ENCODE measurements at regions not wholly inside any gene's neighbourhood (a gene's known extent, or its start where the extent isn't known, plus 50 kb on each side); places are given as distances from the start of the nearest gene placed in this dataset.

DNA sequence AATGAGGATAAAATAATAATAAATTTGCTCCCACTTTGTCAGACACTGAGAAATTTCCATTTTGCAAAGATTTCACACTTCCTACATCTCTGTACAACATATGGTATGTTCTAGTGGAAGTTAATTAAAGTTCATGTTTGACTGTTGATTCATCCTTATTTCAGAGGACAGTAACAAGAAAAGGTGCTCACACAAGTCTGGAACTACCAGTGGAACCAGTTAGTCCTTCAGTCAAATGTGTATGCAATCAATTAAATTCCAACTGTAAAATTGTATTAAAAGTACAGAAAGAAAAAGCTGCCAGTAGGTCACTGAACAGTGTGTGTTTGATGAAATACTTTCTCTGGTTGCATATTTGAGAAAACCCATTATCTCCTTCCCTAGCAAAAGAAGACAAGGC lies 496.0 kb upstream of the PKN2 start:
- no peak for DNase-seq

DNA sequence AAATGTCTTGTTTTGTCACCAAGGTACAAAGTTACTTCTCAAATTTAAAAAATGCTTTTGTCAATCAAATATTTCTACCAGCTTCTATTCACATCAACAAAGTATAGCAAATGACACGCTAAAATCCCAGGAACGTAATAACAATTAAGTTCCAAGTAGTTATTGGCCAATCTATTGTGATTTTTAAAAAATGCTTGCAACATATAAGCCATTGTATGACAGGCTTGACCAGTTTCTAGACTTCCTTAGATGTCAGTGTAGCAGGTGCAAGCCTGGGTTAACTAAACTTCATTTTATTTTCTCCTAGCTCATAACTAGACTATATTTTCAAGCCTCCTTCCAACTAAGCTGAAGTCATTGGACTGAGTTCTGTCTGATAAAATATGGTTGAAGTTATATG lies 494.5 kb upstream of the PKN2 start:
- DNase-seq = no peak

DNA sequence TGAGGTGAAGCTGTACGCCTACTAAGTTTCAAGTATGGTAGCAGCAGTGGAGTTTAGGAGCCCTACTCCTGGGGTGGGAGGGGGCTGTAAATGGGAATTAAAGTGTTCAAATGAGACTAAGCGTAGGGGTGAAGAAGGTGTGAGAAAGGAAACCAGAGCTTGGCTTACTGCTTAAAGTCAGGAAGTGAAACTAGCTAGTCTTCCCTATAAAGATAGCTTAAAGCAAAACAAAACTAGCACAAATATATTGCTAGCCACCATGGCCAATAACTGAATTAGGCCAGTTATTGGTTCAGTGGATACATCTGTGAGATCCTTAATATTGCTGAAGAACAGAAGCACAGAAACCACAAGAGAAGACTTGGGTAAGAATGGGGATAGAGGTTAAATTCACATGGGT lies 492.2 kb upstream of the PKN2 start:
- no peak for DNase-seq

DNA sequence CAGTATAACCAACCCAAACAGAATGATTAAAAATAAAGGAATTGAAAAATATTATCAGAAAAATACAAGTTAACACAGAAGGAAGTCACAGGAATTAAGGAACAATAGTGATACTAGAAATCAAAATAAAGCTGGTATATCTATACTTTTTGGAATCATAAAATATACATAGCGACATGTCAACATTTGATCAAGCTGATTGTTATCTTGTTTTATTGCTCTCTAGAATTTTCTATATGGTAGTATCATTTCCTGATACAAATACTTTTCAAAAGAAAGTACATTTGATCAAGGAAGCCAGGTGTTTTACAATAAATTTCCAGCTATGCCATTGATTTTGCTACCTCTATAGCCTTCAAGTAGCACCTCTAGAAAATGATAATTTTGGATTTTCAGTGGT lies 489.5 kb upstream of the PKN2 start:
- no peak for DNase-seq

DNA sequence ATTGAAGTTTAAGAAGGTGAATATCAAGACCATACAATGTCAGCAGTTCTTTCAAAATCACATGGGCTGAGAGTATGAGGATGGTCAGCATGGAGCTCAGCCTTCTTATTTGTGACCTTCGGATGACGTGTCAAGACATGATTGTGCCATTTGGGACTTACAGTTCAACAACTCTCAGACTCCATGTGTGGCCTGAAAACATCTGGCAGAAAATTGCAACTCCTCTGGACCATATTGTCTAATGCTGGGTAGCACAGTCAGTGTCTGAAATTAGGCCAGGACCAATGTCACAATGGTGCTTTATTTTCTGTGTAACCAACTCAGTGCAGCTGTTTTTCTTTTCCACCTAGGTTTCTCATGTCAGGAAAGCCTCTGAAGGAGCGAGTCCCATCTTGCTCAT lies 483.5 kb upstream of the PKN2 start:
- no peak for DNase-seq

DNA sequence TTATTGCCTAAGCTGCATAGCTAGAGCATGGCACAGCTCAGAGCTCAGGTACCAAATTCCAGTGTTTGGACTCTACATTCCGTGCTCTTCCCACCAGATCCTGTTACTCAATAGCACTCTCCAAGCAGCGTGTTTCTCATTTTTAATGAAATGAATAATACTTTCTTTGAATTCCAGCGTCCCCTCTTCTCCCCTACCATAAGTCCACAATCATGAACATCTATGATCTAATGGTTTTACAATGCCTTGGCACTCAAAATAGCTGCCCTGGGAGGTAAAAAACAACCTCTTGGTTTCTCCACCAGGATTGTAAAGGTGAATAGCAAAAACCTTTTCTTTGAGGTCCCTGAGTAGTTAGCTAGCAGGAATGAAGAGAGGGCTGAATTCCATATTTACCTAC lies 480.0 kb upstream of the PKN2 start:
- DNase-seq = no peak

DNA sequence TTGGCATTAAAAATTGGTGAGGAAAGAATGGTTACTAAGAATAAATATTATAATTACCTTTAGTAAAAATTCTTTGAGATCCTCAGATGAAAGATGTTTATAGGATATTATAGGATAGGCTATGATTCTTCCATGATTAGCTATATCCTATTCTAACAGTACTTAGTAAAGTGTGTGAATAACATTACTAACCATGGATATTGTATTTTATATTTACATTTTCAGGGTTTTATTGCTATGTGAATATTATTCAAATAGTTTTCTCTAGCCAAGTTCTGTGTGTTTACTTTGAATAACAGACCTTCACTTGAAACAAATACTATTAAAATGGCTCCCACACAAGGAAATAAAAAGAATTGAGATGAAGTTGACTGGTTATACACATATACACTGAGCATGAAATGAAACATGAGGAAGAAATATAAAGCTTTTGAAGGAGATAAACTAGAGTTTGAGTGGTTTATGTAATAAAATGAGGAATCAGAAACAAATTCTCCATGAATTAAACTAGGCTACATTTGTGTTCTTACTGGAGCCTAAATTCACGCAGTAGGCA lies 479.4 kb upstream of the PKN2 start:
- DNase-seq = no peak

DNA sequence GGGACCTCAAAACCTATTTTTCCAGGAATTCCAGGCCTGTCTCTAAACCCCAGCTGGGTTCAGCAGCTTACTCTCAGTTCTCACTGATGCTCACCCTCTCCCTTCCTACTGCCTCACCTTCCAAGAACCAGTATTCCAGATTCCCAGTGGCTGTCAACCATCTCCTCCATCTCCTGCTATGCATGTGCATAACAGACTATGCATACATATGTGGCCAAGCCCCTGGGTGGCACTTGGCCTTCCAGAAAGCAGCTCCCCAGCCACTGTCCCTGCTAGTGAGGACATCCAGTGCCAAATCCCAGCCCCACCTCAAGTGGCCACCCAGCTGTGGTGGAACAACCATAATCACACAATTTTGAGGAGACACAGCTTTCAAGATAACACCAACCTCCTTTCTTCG lies 475.7 kb upstream of the PKN2 start:
- no peak for DNase-seq

DNA sequence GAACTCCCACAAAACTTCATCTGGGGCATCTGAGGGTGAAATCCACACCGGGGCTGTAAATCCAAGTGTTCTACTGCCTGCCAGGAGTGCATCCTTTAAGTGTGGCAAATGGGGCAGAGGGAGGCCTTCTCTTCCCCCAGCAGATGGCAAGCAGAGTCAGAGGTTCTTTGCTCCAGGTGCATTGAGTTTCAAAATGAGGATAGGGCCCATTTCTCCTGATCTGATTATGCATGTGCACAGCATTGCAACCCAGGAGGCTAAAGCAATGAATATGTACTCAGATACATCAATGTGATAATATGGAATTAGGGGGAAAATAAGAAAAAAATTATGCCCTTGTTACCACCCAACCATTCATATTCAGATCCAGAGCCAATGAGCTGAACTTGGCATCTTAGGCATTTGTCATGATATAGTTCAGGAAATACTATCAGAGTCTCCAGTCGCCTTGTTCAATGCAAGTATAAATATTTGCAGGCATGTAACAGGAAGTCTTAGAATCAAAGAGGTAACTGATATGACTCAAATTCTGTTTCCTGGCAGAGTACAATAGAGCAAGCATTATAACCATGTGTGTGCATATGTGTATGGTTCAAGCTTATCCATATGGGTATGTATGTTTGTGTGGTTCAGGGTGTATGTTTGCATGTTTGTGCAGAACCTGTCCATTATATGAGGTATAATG lies 473.8 kb upstream of the PKN2 start:
- DNase-seq = no peak

DNA sequence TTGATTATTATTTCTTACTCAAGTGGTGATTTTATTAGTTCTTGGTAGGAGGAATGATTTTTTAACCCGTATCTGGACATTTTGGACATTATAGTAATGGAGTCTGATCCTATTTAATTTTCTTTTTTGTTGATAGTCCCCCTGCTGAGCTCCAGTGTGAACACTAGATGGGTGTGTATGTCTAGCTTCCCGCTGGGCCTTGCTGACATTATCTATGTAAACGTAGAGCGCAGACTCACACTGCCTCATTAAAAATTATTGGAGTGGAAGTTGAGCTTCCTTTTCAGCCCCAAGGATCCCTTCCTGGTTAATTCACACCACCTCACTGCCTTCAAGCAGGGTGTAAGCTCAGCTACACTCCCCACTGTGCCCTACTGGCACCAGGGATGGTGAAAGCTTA lies 467.6 kb upstream of the PKN2 start:
- no peak for DNase-seq

DNA sequence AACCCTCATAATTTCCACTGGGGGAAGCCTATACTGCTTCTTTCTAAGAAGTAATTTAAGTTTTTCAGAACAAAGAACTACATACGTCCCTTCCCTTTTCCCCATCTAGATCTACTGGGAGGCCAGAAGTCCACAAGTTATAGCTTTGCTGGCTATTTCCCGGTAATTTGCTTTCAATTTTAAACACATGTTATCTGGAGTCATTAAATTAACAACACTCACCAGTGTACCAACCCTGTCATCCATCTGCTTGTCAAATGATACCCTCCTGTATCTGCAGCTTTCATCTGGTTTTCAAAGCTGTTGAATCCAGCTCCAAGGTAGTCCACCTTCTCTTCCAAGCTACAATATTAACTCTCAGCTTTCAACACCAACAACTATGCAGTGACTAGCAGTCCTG lies 466.7 kb upstream of the PKN2 start:
- no peak for DNase-seq

DNA sequence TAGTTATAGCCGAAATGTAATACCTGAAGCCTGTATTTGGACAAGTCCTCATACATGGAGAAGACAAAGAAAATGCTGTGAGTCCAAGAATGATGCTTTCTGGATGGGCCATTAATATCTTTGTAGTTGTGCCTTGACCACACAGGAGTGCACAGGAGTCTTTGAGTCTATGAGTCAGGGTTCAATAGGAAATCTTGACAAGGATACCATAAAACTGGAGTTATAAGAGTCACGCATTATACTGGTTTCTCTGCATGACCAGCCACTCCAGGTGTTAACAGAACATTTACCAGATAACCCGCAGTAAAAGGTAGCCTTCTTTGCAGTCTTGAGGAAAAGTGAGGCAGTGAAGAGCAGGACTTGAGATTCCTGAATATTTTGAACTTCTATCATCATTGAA lies 464.6 kb upstream of the PKN2 start:
- no peak for DNase-seq

DNA sequence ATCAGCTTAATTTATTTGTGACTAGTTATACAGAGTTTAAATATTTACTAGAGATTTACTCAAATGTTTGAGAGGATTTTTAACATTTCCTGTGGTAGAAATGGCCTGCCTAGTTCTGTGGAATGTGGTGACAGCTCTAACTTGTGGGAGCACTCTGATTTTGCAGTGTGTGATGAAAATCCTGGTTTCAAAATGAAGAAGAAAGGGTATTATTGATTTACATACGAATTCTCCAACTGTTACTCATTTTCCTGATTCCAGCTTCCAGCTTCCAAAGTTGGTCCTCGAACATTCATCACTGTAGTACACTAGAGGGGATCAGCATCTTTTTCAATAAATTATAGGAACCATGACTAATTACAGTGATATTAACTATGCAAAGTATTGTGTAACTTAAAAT lies 462.7 kb upstream of the PKN2 start:
- no peak for DNase-seq

DNA sequence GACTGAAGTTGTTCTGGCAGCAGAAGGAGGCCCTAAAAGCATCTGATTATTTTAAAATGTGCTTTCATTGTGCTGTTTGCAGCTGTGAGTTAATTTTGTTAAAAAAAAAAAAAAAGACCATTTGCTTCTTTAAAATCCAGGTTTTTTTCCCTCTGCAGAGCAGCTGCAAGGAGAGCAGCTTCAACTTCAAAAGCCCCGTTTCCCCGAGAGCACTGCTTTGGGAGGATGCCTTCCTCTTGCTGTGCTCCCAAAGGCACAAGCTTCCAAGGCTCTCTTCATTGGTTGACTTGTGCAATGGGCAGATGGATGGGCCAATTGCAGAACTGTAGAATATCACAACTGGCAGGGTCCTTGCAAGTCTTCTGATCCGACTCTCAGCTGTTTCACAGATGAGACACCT lies 459.2 kb upstream of the PKN2 start:
- no peak for DNase-seq

DNA sequence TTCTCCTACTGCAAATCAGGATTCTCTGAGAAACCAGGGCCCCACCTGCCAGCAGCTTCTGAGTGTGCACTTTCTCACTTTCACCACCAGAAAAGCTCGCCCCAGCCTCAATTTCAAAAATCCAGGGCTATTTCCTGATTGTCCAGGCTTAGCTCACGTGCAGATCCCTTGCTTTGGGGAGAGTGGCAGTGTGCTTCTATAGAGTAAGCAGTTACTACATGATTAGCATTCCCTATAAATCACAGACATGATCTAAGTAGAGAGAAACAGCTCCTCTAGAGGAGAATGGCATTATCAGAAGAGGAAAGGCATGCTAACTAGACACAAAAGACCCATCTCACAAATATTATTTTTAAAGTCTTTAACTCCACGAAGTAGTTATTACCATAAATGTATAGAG lies 456.0 kb upstream of the PKN2 start:
- no peak for DNase-seq

DNA sequence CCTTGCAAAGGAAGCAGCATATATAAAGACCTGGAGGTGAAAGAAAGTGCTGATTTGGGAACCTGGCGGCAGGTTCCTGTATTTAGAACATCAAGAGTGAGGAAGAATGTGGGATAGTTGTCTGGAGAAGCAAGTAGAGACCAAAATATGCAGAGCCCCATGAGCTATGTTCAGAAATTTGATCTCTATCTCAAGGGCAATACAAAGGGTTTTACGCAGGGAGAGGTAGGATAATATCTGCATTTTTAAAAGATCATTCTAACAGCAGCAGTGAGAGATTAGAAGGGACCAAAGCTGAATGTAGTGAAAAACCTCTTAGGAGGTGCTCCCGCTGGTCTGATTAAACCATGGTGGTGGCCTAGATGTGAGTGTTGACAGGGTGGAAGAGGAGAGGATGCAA lies 453.9 kb upstream of the PKN2 start:
- no peak for DNase-seq

DNA sequence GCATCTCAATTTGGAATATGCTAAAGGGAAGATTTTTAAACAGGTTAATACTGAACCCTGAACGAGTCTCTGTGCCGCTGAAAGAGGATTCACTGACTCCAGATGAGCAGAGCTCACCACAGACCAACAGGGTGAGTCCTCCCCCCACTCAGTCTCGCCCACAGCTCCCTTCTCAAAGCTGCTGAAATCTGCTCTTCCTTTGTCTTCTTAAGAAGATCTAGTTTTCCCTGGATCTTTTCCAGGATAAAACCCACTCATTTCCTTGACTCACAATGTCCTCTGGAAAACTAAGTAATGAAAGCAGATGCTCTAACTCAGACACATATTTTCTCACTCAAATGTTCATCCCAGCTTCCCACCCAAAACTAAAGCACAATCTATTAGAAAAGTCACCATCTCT lies 447.0 kb upstream of the PKN2 start:
- DNase-seq = no peak

DNA sequence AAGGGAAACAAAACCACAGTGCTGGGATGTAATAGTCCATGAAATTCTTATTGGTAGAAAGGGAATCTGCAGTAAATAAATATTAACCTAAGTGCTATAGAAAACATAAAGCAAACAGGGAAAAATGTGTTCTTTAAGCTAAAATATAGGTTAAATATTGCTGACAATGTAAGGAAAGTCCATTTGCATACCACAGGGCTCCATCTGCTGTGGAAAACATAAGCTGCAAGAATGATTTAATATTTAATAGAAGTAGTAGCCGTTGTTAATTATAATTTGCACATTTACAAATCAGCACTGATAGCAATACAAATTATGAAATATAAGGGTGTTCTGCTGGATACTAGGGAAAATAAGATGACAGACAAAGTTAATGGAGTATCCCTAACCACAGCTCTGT lies 444.9 kb upstream of the PKN2 start:
- DNase-seq = no peak

DNA sequence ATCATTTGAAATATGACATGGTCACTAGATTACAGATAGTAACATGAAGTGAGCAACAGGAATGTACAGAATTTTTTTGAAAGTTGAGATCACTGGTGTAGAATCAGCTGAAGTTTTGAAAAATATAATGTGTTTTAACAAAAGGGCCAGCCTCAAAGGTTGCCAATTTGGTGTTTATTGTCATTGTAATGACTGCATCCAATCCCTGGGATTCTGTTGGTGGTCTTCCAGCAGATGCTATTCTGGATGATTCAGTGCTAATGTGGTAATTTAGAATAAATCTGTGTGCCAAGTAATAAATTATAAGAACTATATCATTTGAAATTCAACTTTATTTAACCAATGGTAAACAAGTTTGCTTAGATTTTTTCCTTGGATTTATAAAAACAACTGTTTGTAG lies 436.4 kb upstream of the PKN2 start:
- DNase-seq = no peak

DNA sequence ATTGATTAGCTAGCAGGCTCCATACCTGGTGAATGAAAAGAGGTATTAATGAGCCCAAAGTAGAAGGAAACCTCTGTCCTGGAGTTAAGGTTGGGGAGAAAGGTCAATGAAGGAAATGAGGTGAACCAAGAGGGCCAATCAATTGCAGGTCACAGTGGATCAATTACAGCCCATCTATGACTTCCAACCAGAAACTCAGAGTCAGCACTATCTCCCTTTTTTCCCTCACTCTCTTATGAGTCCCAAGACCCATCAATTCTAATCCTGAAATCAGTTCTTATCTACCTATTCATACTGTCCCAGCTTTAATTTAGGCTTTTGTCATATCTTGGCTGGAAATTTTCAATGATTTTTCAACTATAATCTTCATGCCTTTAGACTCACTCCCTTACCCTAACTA lies 433.2 kb upstream of the PKN2 start:
- DNase-seq = no peak

DNA sequence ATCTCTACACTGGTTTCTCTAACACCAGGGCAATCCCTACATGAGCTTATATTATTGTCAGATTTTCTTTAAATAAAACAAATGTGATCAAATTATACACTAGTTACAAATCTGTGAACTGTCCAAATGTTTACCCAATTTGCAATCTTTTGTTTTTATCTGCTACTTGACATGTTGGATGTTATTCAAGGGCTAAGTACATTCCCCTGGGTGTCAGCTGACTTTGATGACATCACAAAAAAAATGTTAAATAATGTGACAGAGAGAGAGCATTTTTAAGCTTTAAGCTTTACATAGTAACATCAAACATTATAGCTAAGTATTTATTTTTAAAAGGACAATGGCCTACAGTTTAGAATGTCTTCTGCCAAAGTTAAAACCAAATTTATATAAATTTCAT lies 431.3 kb upstream of the PKN2 start:
- DNase-seq = no peak

DNA sequence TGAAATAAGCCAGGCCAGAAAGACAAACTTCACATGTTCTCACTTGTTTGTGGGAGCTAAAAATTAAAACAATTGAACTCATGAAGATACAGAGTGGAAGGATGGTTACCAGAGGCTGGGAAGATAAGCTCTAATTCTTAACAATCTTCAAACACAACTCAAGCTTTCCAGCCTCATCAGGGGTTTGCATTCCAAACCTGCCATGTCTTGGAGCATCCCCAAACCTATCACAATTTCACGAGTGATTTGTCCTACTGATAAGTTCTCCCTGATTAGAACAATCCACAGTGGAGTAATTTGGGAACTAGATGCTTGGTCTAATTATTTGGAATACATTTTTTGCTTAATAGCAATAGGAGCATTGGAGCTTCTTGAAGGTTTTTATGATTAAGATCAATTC lies 418.5 kb upstream of the PKN2 start:
- no peak for DNase-seq

DNA sequence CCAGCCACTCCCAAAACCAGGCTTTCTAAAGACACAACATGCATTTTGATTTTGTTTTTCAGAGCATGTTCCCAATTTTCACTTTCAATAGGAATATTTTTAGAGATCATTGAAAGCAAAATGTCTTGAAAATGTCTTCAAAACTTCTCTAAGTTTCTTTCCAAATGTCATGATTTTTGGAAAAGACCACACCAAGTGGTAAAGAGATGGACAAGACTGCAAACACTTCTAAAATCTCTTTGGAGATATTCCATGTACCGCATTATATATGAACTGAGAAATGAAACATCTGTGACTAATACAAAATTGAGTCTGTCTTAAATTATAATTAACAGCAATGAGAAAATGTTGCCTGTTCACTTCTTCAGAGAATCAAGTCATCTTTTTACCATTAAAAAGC lies 418.0 kb upstream of the PKN2 start:
- no peak for DNase-seq

DNA sequence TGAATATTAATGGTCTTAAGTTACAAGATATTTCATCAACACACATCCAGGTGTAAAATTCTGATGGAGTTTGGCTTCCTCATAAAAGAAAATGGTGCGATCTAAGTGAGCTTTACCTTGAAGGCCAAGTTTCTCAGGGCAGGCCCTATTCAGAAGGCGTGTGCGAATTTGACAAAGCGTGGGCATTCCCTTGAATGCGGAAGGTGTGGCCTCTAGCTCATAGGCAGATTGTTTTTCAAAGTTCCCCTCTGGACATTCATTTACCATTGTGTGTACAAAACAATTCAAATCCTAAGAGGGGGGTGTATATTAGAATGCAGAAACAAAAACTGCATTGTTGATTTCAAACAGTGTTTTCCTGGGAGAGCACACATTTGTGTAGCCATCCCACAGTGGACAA lies 411.9 kb upstream of the PKN2 start:
- no peak for DNase-seq

DNA sequence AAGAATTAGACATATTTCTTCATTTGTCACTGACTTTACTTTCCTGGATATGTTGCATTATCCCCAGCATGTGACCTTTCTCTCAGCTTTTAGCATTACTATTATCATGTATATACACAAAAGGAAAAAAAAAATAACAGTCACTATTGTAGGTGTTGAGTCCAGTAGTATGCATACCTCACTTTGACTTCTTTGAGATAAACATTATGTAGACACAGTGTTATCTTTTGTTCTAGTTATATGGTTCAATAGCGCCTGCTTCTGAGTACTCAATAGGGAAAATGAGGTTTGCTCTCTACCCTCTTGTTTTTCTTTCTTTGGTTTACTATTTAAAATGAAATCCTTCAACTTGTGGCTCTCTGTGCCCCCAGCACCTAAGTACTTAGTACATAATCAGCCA lies 409.6 kb upstream of the PKN2 start:
- no peak for DNase-seq

Measured in stimulated activated naive CD4-positive, alpha-beta T cell treated with Interleukin-2 at 50 U/mL for 16 hours (primary cell).